ENCODE measurements at regions not wholly inside any gene's neighbourhood (a gene's known extent, or its start where the extent isn't known, plus 50 kb on each side); places are given as distances from the start of the nearest gene placed in this dataset.
"Not testable (repeated sequence)": the region's sequence is repeated elsewhere in the genome, so short reads cannot be mapped to it uniquely, and the experiment has no call there.

- Histone ChIP-seq H3K27ac (ENCODE audit: low read depth, low read length) (no peak overlapping the region), H3K9ac (ENCODE audit: low read depth, low read length) (no peak overlapping the region), H3K9me3 (ENCODE audit: insufficient read depth, low read depth, low read length) (no peaks in the 10 kb centered on the region), H3K36me3 (ENCODE audit: insufficient read depth, low read length) (no peaks in the 10 kb centered on the region), H3K4me3 (ENCODE audit: low read length) (no peak overlapping the region), H3K27me3 (ENCODE audit: insufficient read depth, low read length) (no peaks in the 10 kb centered on the region), H3K4me1 (ENCODE audit: insufficient read depth, low read length) (no peaks in the 10 kb centered on the region)
- 96% methylated on average over 5 of the region's 5 CpGs for WGBS
Measured at GRCh38 chr10:106384496-106384895, 780.0 kb downstream of the SORCS1 start.

GRCh38 chr10:106380706-106381105 is 783.8 kb downstream of the SORCS1 start:
- Histone ChIP-seq H3K4me3 (ENCODE audit: low read length) (no peak overlapping the region), H3K27ac (ENCODE audit: low read depth, low read length) (no peak overlapping the region), H3K9ac (ENCODE audit: low read depth, low read length) (no peak overlapping the region), H3K27me3 (ENCODE audit: insufficient read depth, low read length) (no peaks in the 10 kb centered on the region), H3K4me1 (ENCODE audit: insufficient read depth, low read length) (no peaks in the 10 kb centered on the region), H3K36me3 (ENCODE audit: insufficient read depth, low read length) (no peaks in the 10 kb centered on the region), H3K9me3 (ENCODE audit: insufficient read depth, low read depth, low read length) (peaks cover 18% of the 10 kb centered on the region)
- whole genome bisulfite sequencing: 95% methylated on average over 3 of the region's 3 CpGs

- H3K27me3 ChIP-seq (ENCODE audit: insufficient read depth, low read length): no peaks in the 10 kb centered on the region
- no peak overlapping the region for H3K27ac ChIP-seq (ENCODE audit: low read depth, low read length)
- H3K9ac ChIP-seq (ENCODE audit: low read depth, low read length): no peak overlapping the region
- no peaks in the 10 kb centered on the region for H3K36me3 ChIP-seq (ENCODE audit: insufficient read depth, low read length)
- 89% methylated on average over 3 of the region's 3 CpGs for WGBS
- peaks cover 3% of the 10 kb centered on the region; the same call in 1 of the 2 replicates for H3K4me1 ChIP-seq (ENCODE audit: insufficient read depth, low read length)
- H3K4me3 ChIP-seq (ENCODE audit: low read length): no peak overlapping the region
- peaks cover 18% of the 10 kb centered on the region for H3K9me3 ChIP-seq (ENCODE audit: insufficient read depth, low read depth, low read length)
Measured at GRCh38 chr10:106378251-106378650, 786.3 kb downstream of the SORCS1 start.

GRCh38 chr10:106370751-106371150 is 793.8 kb downstream of the SORCS1 start:
- peaks cover 3% of the 10 kb centered on the region; the same call in 1 of the 2 replicates for H3K4me1 ChIP-seq (ENCODE audit: insufficient read depth, low read length)
- no peaks in the 10 kb centered on the region for H3K36me3 ChIP-seq (ENCODE audit: insufficient read depth, low read length)
- H3K9ac ChIP-seq (ENCODE audit: low read depth, low read length): no peak overlapping the region
- no peaks in the 10 kb centered on the region for H3K27me3 ChIP-seq (ENCODE audit: insufficient read depth, low read length)
- no peak overlapping the region for H3K27ac ChIP-seq (ENCODE audit: low read depth, low read length)
- WGBS: 95% methylated on average over 6 of the region's 6 CpGs
- no peaks in the 10 kb centered on the region for H3K9me3 ChIP-seq (ENCODE audit: insufficient read depth, low read depth, low read length)
- H3K4me3 ChIP-seq (ENCODE audit: low read length): no peak overlapping the region

GRCh38 chr10:106360870-106361269 is 803.6 kb downstream of the SORCS1 start:
- Histone ChIP-seq H3K27me3 (ENCODE audit: insufficient read depth, low read length) (no peaks in the 10 kb centered on the region), H3K27ac (ENCODE audit: low read depth, low read length) (no peak overlapping the region), H3K4me1 (ENCODE audit: insufficient read depth, low read length) (no peaks in the 10 kb centered on the region), H3K36me3 (ENCODE audit: insufficient read depth, low read length) (no peaks in the 10 kb centered on the region), H3K9ac (ENCODE audit: low read depth, low read length) (no peak overlapping the region), H3K9me3 (ENCODE audit: insufficient read depth, low read depth, low read length) (no peaks in the 10 kb centered on the region), H3K4me3 (ENCODE audit: low read length) (no peak overlapping the region)
- 91% methylated on average over 2 of the region's 2 CpGs for WGBS

GRCh38 chr10:106355450-106355849 is 809.1 kb downstream of the SORCS1 start:
- H3K4me1 ChIP-seq (ENCODE audit: insufficient read depth, low read length): no peaks in the 10 kb centered on the region
- WGBS: 55% methylated on average over 2 of the region's 2 CpGs
- no peak overlapping the region for H3K4me3 ChIP-seq (ENCODE audit: low read length)
- H3K9me3 ChIP-seq (ENCODE audit: insufficient read depth, low read depth, low read length): no peaks in the 10 kb centered on the region
- H3K27ac ChIP-seq (ENCODE audit: low read depth, low read length): no peak overlapping the region
- H3K27me3 ChIP-seq (ENCODE audit: insufficient read depth, low read length): no peaks in the 10 kb centered on the region
- H3K9ac ChIP-seq (ENCODE audit: low read depth, low read length): no peak overlapping the region
- no peaks in the 10 kb centered on the region for H3K36me3 ChIP-seq (ENCODE audit: insufficient read depth, low read length)

GRCh38 chr10:106348933-106349332 is 815.6 kb downstream of the SORCS1 start:
- Histone ChIP-seq H3K4me1 (ENCODE audit: insufficient read depth, low read length) (no peaks in the 10 kb centered on the region), H3K27ac (ENCODE audit: low read depth, low read length) (no peak overlapping the region), H3K9me3 (ENCODE audit: insufficient read depth, low read depth, low read length) (no peaks in the 10 kb centered on the region), H3K4me3 (ENCODE audit: low read length) (no peak overlapping the region), H3K36me3 (ENCODE audit: insufficient read depth, low read length) (no peaks in the 10 kb centered on the region), H3K27me3 (ENCODE audit: insufficient read depth, low read length) (no peaks in the 10 kb centered on the region), H3K9ac (ENCODE audit: low read depth, low read length) (no peak overlapping the region)

GRCh38 chr10:106347547-106347946 is 817.0 kb downstream of the SORCS1 start:
- 91% methylated on average over 2 of the region's 2 CpGs for WGBS
- Histone ChIP-seq H3K27ac (ENCODE audit: low read depth, low read length) (no peak overlapping the region), H3K4me1 (ENCODE audit: insufficient read depth, low read length) (no peaks in the 10 kb centered on the region), H3K27me3 (ENCODE audit: insufficient read depth, low read length) (no peaks in the 10 kb centered on the region), H3K36me3 (ENCODE audit: insufficient read depth, low read length) (no peaks in the 10 kb centered on the region), H3K4me3 (ENCODE audit: low read length) (no peak overlapping the region), H3K9ac (ENCODE audit: low read depth, low read length) (no peak overlapping the region), H3K9me3 (ENCODE audit: insufficient read depth, low read depth, low read length) (no peaks in the 10 kb centered on the region)

GRCh38 chr10:106343539-106343938 is 821.0 kb downstream of the SORCS1 start:
- 89% methylated on average over 10 of the region's 10 CpGs for WGBS
- not testable (repeated sequence) for H3K9ac ChIP-seq (ENCODE audit: low read depth, low read length); H3K9me3 ChIP-seq (ENCODE audit: insufficient read depth, low read depth, low read length); H3K36me3 ChIP-seq (ENCODE audit: insufficient read depth, low read length); H3K27ac ChIP-seq (ENCODE audit: low read depth, low read length); H3K27me3 ChIP-seq (ENCODE audit: insufficient read depth, low read length); H3K4me1 ChIP-seq (ENCODE audit: insufficient read depth, low read length); H3K4me3 ChIP-seq (ENCODE audit: low read length)

- WGBS: 95% methylated on average over 3 of the region's 3 CpGs
- no peaks in the 10 kb centered on the region for H3K36me3 ChIP-seq (ENCODE audit: insufficient read depth, low read length)
- H3K9ac ChIP-seq (ENCODE audit: low read depth, low read length): no peak overlapping the region
- no peak overlapping the region for H3K4me3 ChIP-seq (ENCODE audit: low read length)
- no peak overlapping the region for H3K27ac ChIP-seq (ENCODE audit: low read depth, low read length)
- no peaks in the 10 kb centered on the region for H3K9me3 ChIP-seq (ENCODE audit: insufficient read depth, low read depth, low read length)
- H3K27me3 ChIP-seq (ENCODE audit: insufficient read depth, low read length): no peaks in the 10 kb centered on the region
- H3K4me1 ChIP-seq (ENCODE audit: insufficient read depth, low read length): no peaks in the 10 kb centered on the region
Measured at GRCh38 chr10:106341356-106341755, 823.1 kb downstream of the SORCS1 start.

GRCh38 chr10:106338486-106338885 is 826.0 kb downstream of the SORCS1 start:
- Histone ChIP-seq H3K27me3 (ENCODE audit: insufficient read depth, low read length) (no peaks in the 10 kb centered on the region), H3K4me3 (ENCODE audit: low read length) (no peak overlapping the region), H3K27ac (ENCODE audit: low read depth, low read length) (no peak overlapping the region), H3K4me1 (ENCODE audit: insufficient read depth, low read length) (no peaks in the 10 kb centered on the region), H3K36me3 (ENCODE audit: insufficient read depth, low read length) (no peaks in the 10 kb centered on the region), H3K9ac (ENCODE audit: low read depth, low read length) (no peak overlapping the region), H3K9me3 (ENCODE audit: insufficient read depth, low read depth, low read length) (no peaks in the 10 kb centered on the region)
- WGBS: 57% methylated on average over 2 of the region's 2 CpGs

GRCh38 chr10:106336874-106337273 is 827.6 kb downstream of the SORCS1 start:
- Histone ChIP-seq H3K4me1 (ENCODE audit: insufficient read depth, low read length) (no peaks in the 10 kb centered on the region), H3K9me3 (ENCODE audit: insufficient read depth, low read depth, low read length) (no peaks in the 10 kb centered on the region)

More at GRCh38 chr10:106336874-106337273, 827.6 kb downstream of the SORCS1 start:
- Histone ChIP-seq H3K36me3 (ENCODE audit: insufficient read depth, low read length) (no peaks in the 10 kb centered on the region), H3K27ac (ENCODE audit: low read depth, low read length) (no peak overlapping the region), H3K9ac (ENCODE audit: low read depth, low read length) (no peak overlapping the region), H3K4me3 (ENCODE audit: low read length) (no peak overlapping the region), H3K27me3 (ENCODE audit: insufficient read depth, low read length) (no peaks in the 10 kb centered on the region)
- WGBS: 97% methylated on average over 4 of the region's 5 CpGs

Measured in HUES64 (cell line).